T-helper 1 cell treated with Interleukin-12 subunit alpha and Interleukin-12 subunit beta and Interleukin-4 antibody, amounts not matched to agents 30 ng/mL and 1 ng/mL, for 36 hours (primary cell): ENCODE measurements at regions not wholly inside any gene's neighbourhood (a gene's known extent, or its start where the extent isn't known, plus 50 kb on each side); places are given as distances from the start of the nearest gene placed in this dataset.

Experiments used
- intact Hi-C: fragments of 100-400 bp; cut with micrococcal nuclease; formaldehyde crosslinking; loops from one replicate; pipeline ENCODE4 v1.15.1; 2024

GRCh38 chr15:39287322-39288195, 293.3 kb upstream of the THBS1 start:
- intact Hi-C loops: no loop called here

- intact Hi-C loops: no loop called here
These were observed 290.0 kb upstream of the THBS1 start for GRCh38 chr15:39290711-39291435.

- intact Hi-C loops: no loop called here
These were observed 289.2 kb upstream of the THBS1 start for GRCh38 chr15:39291690-39292089.

DNA sequence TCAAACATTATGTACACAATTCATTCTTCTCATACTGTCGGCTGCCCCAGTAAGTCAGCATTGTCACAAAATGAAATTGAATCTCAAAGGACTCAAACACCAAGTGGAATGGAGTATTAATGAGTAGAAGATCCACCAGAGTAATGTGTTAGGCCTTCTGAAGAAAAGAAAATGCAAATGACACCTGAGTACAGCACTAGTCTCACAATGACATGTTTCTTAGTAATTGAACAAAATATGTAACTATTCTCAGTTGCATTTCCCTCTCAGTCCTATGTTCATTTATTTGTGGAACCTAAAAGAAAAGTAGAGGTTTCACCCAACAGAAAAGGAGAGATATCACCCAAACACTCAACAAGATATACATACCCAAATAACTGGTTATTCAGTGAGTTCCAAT, 283.9 kb upstream of the THBS1 start:
- intact Hi-C loops: no loop called here

GRCh38 chr15:39298271-39298962, 282.5 kb upstream of the THBS1 start:
- intact Hi-C loops: no loop called here

DNA sequence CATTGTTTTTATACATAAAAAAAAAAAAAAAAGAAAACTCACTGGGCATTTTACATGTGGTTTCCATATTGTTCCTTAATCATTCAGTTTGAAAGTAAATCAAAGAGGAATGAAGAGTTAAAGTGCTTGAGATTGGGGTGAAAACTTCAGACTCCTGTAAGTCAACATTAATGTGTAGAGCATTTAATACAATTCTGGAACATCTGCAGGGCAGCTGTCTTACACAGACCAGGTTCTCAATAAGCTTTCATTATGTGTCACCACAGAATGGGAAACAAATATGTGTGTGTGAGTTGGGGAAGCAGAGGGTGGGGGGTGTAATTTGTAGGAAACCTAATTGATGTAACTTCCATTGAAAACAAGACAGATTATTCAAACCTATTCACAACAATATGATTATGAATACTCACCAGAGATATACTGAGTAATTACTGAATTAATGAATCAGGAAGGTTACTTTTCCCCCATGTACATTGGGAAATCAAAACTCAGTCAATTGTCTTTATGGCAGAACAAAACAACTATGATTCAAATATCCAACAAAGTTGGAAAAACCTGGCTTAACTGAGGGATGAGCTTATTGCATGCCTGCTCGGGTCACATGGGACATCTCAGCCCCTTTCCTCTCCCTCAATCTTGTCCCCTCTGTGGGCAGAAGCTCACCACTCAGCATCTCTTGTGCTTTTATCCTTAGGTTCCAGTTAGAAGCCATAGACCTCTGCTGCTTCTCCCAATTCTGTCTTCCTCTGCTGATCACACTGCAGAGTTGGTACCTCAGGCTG, 281.2 kb upstream of the THBS1 start:
- intact Hi-C loops: no loop called here

DNA sequence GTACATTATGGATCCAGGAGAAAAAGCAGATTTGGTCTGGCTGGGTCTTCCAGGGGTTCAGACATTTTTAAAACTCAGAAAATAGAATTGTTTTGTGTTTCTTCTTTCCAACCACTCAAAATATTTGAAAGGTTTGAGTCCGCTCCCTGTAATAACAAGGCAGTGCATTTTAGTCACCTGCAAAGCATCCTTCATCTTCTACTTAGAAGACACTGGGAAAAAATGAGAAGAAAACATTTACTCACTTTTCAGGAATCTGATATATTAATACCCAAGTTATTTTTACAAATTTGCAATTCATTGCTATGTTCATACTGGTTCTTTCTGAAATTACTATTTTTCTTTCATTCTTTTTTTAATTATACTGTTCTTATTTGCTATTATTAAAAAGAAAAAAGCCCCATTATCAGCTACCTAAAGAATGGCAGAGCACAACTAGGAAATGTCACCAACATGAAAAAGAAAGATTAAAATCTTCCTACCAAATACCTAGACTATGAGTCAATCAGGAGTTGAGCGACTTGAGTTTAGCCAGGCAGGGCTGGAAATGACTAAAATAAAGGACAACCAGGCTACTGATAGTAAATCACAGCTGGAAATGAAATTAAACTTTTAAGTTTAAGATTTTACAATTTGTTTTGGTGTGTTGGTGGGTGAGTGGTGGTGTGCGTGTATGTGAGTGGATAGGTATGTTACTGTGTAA, 280.3 kb upstream of the THBS1 start:
- intact Hi-C loops: no loop called here

- intact Hi-C loops: no loop called here
These were observed 279.3 kb upstream of the THBS1 start for GRCh38 chr15:39301589-39301999.

DNA sequence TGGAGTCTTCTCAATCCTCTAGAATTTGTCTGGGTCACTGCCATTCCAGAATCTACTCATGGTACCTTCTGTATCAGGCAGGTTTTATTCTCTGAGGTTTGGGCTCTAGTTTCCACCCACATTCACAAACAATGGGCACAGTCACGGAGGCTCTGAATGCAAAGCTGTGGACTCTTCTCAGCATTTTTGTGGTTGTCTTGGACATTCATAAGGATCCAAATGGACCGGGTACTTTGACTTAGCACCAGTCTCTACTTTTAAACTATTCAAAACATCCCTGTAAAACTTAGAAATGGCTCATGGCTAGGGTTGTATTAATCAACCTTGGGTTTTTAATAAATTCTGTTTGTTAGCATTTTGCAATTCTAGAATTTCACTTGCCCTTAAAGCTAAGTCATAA, 277.9 kb upstream of the THBS1 start:
- intact Hi-C loops: no loop called here

GRCh38 chr15:39304201-39304841, 276.6 kb upstream of the THBS1 start:
- intact Hi-C loops: no loop called here

DNA sequence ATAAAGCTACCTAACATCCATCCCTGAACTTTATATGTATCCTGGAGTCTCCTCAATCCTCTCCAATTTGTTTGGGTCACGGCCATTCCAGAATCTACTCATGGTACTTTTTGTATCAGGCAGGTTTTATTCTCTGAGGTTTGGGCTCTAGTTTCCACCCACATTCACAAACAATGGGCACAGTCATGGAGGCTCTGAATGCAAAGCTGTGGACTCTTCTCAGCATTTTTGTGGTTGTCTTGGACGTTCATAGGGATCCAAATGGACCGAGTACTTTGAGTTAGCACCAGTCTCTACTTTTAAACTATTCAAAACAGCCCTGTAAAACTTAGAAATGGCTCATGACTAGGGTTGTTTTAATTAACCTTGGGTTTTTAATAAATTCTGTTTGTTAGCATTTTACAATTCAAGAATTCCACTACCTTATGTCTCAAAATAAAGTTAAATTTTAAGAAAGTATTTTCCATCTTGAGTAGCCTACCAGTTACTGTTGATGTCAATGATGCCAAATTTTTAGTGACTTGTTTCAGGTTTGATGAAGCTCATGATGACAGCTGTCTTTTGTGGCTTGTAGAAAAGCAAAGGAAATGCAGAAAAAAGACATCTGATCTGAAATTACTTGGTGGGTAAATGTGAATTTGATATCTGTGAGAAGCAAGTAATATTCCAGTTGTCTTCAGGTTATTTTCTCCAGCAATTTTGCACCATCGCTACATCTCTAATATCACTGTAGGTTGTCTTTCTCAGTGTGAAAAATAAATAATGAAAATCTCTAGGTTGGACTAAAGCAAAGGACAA, 275.7 kb upstream of the THBS1 start:
- intact Hi-C loops: no loop called here

DNA sequence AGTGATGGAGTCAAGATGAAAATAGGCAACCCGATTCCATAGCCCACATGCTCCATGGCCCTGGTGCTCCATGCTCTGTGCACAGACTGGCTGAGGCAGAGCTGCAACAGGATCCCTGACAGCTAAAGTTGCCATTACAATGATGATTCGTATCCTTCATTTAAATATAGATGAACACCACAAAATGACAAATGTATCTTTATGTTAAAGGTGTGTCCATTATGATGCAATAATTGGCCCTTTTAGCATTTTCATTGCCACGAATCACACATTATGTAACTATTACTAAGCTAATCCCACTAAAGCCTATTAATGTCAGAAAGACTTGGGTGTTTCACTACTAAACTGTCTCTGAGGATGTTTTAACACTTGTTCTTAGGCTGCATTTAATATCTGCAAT, 270.2 kb upstream of the THBS1 start:
- intact Hi-C loops: no loop called here

DNA sequence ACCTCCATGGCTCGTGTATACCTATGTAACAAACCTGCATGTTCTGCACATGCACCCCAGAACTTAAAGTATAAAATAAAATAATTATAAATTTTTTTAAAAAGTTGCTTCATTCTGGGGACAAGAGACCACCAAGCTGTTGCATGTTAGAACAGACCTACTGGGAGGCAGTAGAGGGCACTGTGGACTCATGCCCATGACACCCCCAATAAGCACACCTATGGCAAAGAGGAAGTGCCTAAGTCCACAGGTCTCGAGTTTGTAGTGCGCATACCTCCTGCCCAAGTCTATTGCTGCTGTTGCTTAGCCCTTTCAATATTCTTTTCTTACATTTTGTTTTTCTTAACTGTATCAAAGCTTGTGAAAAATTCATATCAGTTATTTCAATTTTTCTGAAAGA, 267.9 kb upstream of the THBS1 start:
- intact Hi-C loops: no loop called here

DNA sequence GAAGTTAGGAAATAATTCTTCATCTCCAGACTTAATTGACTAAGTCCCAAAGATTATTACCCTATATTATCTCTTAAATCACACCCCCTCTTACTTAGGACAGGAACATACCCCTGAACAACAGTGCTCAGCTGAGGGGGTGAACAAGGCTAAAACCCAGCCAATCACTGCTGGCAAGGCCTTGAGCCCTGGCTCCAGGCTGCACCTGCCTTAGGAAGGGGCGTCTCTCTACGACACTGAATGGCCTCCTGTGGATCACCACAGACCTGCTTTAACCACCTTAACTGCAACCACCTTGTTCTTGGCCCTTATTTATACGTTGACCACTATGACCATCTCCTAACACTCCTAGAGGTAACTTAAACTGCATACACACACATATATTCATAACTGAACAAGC, 267.4 kb upstream of the THBS1 start:
- intact Hi-C loops: no loop called here

DNA sequence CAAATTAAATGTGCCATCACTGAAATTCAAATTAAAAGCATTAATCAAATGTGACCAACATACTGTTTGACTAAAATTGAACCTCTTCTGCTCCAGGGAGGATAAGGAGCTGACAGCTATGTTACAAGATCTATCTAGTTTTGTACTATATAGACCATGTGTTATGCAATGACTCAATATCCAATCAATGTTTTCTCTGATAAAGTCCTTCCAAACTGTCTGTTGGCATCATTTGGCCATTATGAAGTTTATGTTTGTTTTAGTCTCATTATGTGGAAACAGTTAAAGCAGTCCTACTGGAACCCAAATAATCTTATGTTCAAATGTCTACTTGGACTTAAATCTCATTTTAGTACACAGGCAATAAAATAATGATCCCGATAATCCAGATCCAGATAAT, 267.0 kb upstream of the THBS1 start:
- intact Hi-C loops: no loop called here

GRCh38 chr15:39315206-39315850, 265.6 kb upstream of the THBS1 start:
- intact Hi-C loops: no loop called here

DNA sequence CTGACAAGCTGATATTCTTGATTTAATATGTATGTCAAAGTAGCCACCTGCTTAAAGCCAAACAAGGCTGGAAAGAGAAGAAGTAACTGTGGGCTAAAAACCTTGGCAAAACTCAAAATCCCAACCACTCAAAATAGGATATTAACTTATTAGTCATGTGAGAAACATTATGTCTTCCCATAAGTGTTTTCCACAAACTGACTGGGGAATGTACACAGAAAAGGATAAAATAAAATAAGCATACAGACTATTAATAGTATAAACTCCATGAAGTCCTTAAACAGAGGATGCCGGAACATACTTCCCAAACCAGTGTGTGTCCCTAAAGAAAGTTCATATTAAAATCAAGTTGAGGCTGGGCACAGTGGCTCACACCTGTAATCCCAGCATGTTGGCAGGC, 263.7 kb upstream of the THBS1 start:
- intact Hi-C loops: no loop called here

GRCh38 chr15:39318231-39318630, 262.6 kb upstream of the THBS1 start:
- intact Hi-C loops: no loop called here

- intact Hi-C loops: no loop called here
These were observed 260.5 kb upstream of the THBS1 start for GRCh38 chr15:39320355-39320754.
